SK-N-SH (cell line): ENCODE measurements at regions not wholly inside any gene's neighbourhood (a gene's known extent, or its start where the extent isn't known, plus 50 kb on each side); places are given as distances from the start of the nearest gene placed in this dataset.
A peak's percentile ranks its signal among the peaks of the same experiment; 100 is the strongest.

Source experiments
- CTCF ChIA-PET: fragments of 300-600, 350-600 bp; formaldehyde crosslinking; extraction: SDS; loops from one replicate; lab custom pipeline; 2021; lab: Yijun Ruan, JAX
- POLR2A ChIA-PET: fragments of 350-600 bp; sonication (Branson Sonifier 250); formaldehyde crosslinking; extraction: SDS; loops from one replicate; lab custom pipeline; 2020; ENCODE audit warnings: antibody characterized with exemption, inconsistent platforms; lab: Yijun Ruan, JAX
- DNase-seq: peaks from one replicate; pipeline ENCODE4 v3.0.0; 2012
- H2AFZ ChIP-seq: fragments of 200-600 bp; sonication (generic); 2 replicates; pipeline ENCODE4 v1.8.1; 2016; ENCODE audit warnings: antibody characterized with exemption, mild to moderate bottlenecking, low read depth
- H3F3A ChIP-seq: fragments of 200-600 bp; sonication (generic); replicated peaks from 2 replicates; pipeline ENCODE3; 2016; ENCODE audit warnings: antibody characterized with exemption, mild to moderate bottlenecking; ENCODE audit not compliant: insufficient read depth
- H3K27ac ChIP-seq, 2 experiments: fragments of 200-500 bp in 1 of 2; fragments of 200-600 bp in 1 of 2; sonication (Bioruptor generic) in 1 of 2; sonication (generic), shearing (Covaris generic) in 1 of 2; 2 replicates each; pipeline versions ENCODE4 v1.5.1 to v1.6.1; 2014 to 2016; ENCODE audit warnings: low read depth in 2 of 2, inconsistent platforms in 1 of 2, low read length in 1 of 2, mild to moderate bottlenecking in 1 of 2, mixed read lengths in 1 of 2
- H3K27me3 ChIP-seq: fragments of 200-600 bp; sonication (generic), shearing (Covaris generic); 2 replicates; pipeline ENCODE4 v1.6.1; 2016; ENCODE audit warnings: mixed run types; ENCODE audit not compliant: insufficient read depth
- H3K36me3 ChIP-seq, 2 experiments: fragments of 200-500 bp in 1 of 2; fragments of 200-600 bp in 1 of 2; sonication (Bioruptor generic) in 1 of 2; sonication (generic) in 1 of 2; replicated peaks in 1 of 2; 2 replicates each; pipeline versions ENCODE3 to v1.5.1; 2014 to 2016; ENCODE audit warnings: low read length in 1 of 2, mild to moderate bottlenecking in 1 of 2; ENCODE audit not compliant: insufficient read depth in 2 of 2, control insufficient read depth in 1 of 2
- H3K4me1 ChIP-seq, 2 experiments: fragments of 200-500 bp in 1 of 2; fragments of 200-600 bp in 1 of 2; sonication (Bioruptor generic) in 1 of 2; sonication (generic), shearing (Covaris generic) in 1 of 2; 2 replicates each; pipeline versions ENCODE4 v1.5.1 to v1.6.1; 2014 to 2016; ENCODE audit warnings: low read depth in 1 of 2, low read length in 1 of 2, mixed run types in 1 of 2; ENCODE audit not compliant: insufficient read depth in 2 of 2, control insufficient read depth in 1 of 2
- H3K4me2 ChIP-seq: fragments of 200-600 bp; sonication (generic), shearing (Covaris generic); 2 replicates; pipeline ENCODE4 v1.6.1; 2017; ENCODE audit warnings: mixed run types
- H3K4me3 ChIP-seq, 2 experiments: fragments of 200-500 bp in 1 of 2; fragments of 200-600 bp in 1 of 2; sonication (Bioruptor generic) in 1 of 2; sonication (generic), shearing (Covaris generic) in 1 of 2; 2 replicates each; pipeline versions ENCODE4 v1.5.1 to v1.8.1; 2014 to 2016; ENCODE audit warnings: low read depth in 2 of 2, inconsistent platforms in 1 of 2, low read length in 1 of 2, mild to moderate bottlenecking in 1 of 2, mixed read lengths in 1 of 2, moderate library complexity in 1 of 2
- H3K79me2 ChIP-seq: fragments of 200-600 bp; sonication (generic); 2 replicates; pipeline ENCODE4 v1.8.1; 2017; ENCODE audit warnings: mild to moderate bottlenecking; ENCODE audit not compliant: insufficient read depth
- H3K9ac ChIP-seq: fragments of 200-600 bp; sonication (generic); 2 replicates; pipeline ENCODE4 v1.6.1; 2017; ENCODE audit warnings: mixed run types
- H3K9me2 ChIP-seq: fragments of 200-600 bp; sonication (generic); 2 replicates; pipeline ENCODE4 v1.6.1; 2017; ENCODE audit warnings: mixed run types
- H3K9me3 ChIP-seq: fragments of 200-600 bp; sonication (generic); 2 replicates; pipeline ENCODE4 v1.6.1; 2017; ENCODE audit warnings: mixed run types, mild to moderate bottlenecking, moderate library complexity
- H4K20me1 ChIP-seq: fragments of 200-600 bp; sonication (generic); 2 replicates; pipeline ENCODE4 v1.6.1; 2017; ENCODE audit warnings: mild to moderate bottlenecking, mixed run types; ENCODE audit not compliant: insufficient read depth
- CHD2 ChIP-seq: fragments of 150-350 bp; IDR thresholded peaks from 2 replicates; pipeline ENCODE4 v1.6.1; 2018; ENCODE audit warnings: low read length; ENCODE audit not compliant: partially characterized antibody
- CTCF ChIP-seq: fragments of 200-600 bp; sonication (generic); IDR thresholded peaks from 2 replicates; pipeline ENCODE4 v1.6.1; 2017; ENCODE audit warnings: antibody characterized with exemption, mild to moderate bottlenecking, moderate library complexity
- ELF1 ChIP-seq: IDR thresholded peaks from 2 replicates; pipeline ENCODE4 v1.4.0; 2012
- EP300 ChIP-seq, 2 experiments: IDR thresholded peaks; 2 replicates each; pipeline versions ENCODE4 v1.4.0 to v1.6.1; 2012; ENCODE audit warnings: borderline replicate concordance in 1 of 2, low read depth in 1 of 2, low read length in 1 of 2
- EZH2phosphoT487 ChIP-seq: fragments of 200-600 bp; sonication (generic); IDR thresholded peaks from 2 replicates; pipeline ENCODE4 v1.6.1; 2017; ENCODE audit warnings: low read depth, mixed run types, mild to moderate bottlenecking, antibody characterized with exemption, moderate library complexity, borderline replicate concordance
- FOSL2 ChIP-seq: IDR thresholded peaks from 2 replicates; pipeline ENCODE4 v1.4.0; 2012; ENCODE audit warnings: low read depth, mild to moderate bottlenecking, moderate library complexity, borderline replicate concordance
- FOXJ3 ChIP-seq: sonication (generic); formaldehyde crosslinking; IDR thresholded peaks from 2 replicates; pipeline ENCODE4 v1.5.1; 2020; ENCODE audit warnings: mild to moderate bottlenecking, missing genetic modification reagents
- FOXM1 ChIP-seq: IDR thresholded peaks from 2 replicates; pipeline ENCODE4 v1.4.0; 2012; ENCODE audit warnings: low read depth, mild to moderate bottlenecking
- GABPA ChIP-seq: IDR thresholded peaks from 2 replicates; pipeline ENCODE4 v1.4.0; 2012; ENCODE audit warnings: low read depth, mild to moderate bottlenecking
- IRF3 ChIP-seq: fragments of 150-350 bp; IDR thresholded peaks from 2 replicates; pipeline ENCODE4 v1.6.1; 2016; ENCODE audit warnings: mild to moderate bottlenecking, low read depth, low read length
- MAX ChIP-seq: IDR thresholded peaks from 2 replicates; pipeline ENCODE4 v1.4.0; 2012; ENCODE audit warnings: low read depth
- MEF2A ChIP-seq: IDR thresholded peaks from 2 replicates; pipeline ENCODE4 v1.4.0; 2012; ENCODE audit warnings: low read depth, borderline replicate concordance
- MXI1 ChIP-seq: IDR thresholded peaks from 2 replicates; pipeline ENCODE4 v1.6.1; 2012; ENCODE audit warnings: mild to moderate bottlenecking, low read depth, low read length, improper control_type of control experiment
- NFIC ChIP-seq: IDR thresholded peaks from 2 replicates; pipeline ENCODE4 v1.4.0; 2012; ENCODE audit warnings: borderline replicate concordance
- POLR2AphosphoS5 ChIP-seq: IDR thresholded peaks from 2 replicates; pipeline ENCODE4 v1.6.1; 2012; ENCODE audit warnings: low read depth, low read length
- RAD21 ChIP-seq: IDR thresholded peaks from 2 replicates; pipeline ENCODE4 v1.6.1; 2012; ENCODE audit warnings: mild to moderate bottlenecking, low read length
- RCOR1 ChIP-seq: fragments of 150-350 bp; IDR thresholded peaks from 2 replicates; pipeline ENCODE4 v1.6.1; 2017; ENCODE audit warnings: antibody characterized with exemption, low read length
- RFX5 ChIP-seq: IDR thresholded peaks from 2 replicates; pipeline ENCODE4 v1.6.1; 2012; ENCODE audit warnings: mild to moderate bottlenecking, improper control_type of control experiment, low read length
- RXRA ChIP-seq: IDR thresholded peaks from 2 replicates; pipeline ENCODE4 v1.4.0; 2012; ENCODE audit warnings: low read depth, mild to moderate bottlenecking, borderline replicate concordance
- SIN3A ChIP-seq: IDR thresholded peaks from 2 replicates; pipeline ENCODE4 v1.6.1; 2012; ENCODE audit warnings: low read depth, mild to moderate bottlenecking, low read length, moderate library complexity, borderline replicate concordance
- TAF1 ChIP-seq: IDR thresholded peaks from 2 replicates; pipeline ENCODE4 v1.6.1; 2012; ENCODE audit warnings: low read depth, mild to moderate bottlenecking, low read length, moderate library complexity, borderline replicate concordance
- TEAD4 ChIP-seq: IDR thresholded peaks from 2 replicates; pipeline ENCODE4 v1.4.0; 2012; ENCODE audit warnings: mild to moderate bottlenecking, borderline replicate concordance; ENCODE audit not compliant: insufficient read depth
- WGBS: methylation state at CpG from one replicate; pipeline ENCODE4 v1.1.6; 2017; ENCODE audit warnings: low lambda C conversion rate; 5-methylcytosine and 5-hydroxymethylcytosine counted together

DNA sequence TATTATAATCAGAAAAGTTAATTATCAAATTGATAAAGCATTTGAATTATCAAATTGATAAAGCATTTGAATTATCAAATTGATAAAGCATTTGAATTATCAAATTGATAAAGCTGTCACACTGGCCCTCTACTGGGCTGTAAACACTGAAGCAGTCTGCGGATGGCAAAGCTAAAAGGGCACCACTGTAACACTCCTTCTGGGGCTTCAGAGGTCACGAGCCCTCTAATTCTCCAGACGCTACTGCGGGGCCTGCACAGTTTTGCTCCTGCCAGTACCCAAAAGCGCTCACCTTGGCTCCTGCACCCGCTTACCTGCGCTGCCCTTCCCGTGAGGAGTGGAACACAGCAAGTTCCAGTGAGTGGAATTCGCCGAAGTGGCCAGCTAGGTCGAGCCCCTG is 409.0 kb upstream of the KCNMB2 start:
- whole genome bisulfite sequencing: 93% methylated on average over 11 of the region's 11 CpGs
- POLR2A ChIA-PET: no interaction called here
- H3K9me3 ChIP-seq: no peaks in the 10 kb centered on the region

DNA sequence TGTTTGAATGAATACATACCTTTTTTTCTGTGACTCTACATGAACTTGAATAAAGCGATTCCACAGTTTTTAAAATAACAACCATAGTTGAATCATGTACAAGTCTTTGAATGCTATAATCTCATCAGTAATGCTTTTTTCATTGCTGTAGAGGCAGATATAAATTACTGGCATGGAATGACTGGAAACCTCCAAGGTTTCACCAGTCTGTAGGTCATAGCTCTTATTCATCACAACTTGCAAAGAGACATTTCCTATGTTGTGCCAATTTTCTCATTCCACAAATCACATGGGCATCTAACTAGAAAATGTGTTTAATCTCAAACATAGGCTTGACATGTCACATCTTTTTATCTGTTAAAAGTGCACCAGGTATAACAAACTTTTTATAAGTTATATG is 407.1 kb upstream of the KCNMB2 start:
- Histone ChIP-seq H3K27me3 (no peaks in the 10 kb centered on the region), H3K27ac (peak overlapping the region in 1 of 2 experiments; percentile 16; a peak in 1 of 4 replicates), H3K9ac (no peak overlapping the region), H3K4me2 (no peak overlapping the region), H3K9me3 (no peaks in the 10 kb centered on the region), H2AFZ (no peak overlapping the region), H3F3A (no peaks in the 10 kb centered on the region), H4K20me1 (no peaks in the 10 kb centered on the region), H3K9me2 (no peaks in the 10 kb centered on the region), H3K4me1 (no peaks in the 10 kb centered on the region; a peak in 2 of 4 replicates), H3K79me2 (no peaks in the 10 kb centered on the region), H3K4me3 (no peak overlapping the region), H3K36me3 (no peaks in the 10 kb centered on the region)
- 100% methylated on average over 1 of the region's 1 CpG for WGBS
- CTCF ChIA-PET: interaction anchor here (1.0 to 1.3 kb wide), 3 partner anchors 9 to 36 kb away, joined by 3 read pairs; no protein-coding TSS in a partner anchor
- POLR2A ChIA-PET: no interaction called here
- TF ChIP-seq NFIC (no peak), CHD2 (no peak), EZH2phosphoT487 (no peak), RXRA (no peak), MXI1 (no peak), FOXJ3 (CRISPR knock-in tag) (no peak), FOXM1 (no peak), POLR2AphosphoS5 (no peak), FOSL2 (no peak), RFX5 (no peak), RCOR1 (no peak)
- DNase-seq: no peak

More for the DNA sequence above, 409.0 kb upstream of the KCNMB2 start:
- no peak for TF ChIP-seq TAF1
- no peak for TF ChIP-seq SIN3A
- no peak for TF ChIP-seq MXI1
- TF ChIP-seq IRF3: no peak
- no peak for TF ChIP-seq RAD21
- no peak for TF ChIP-seq MAX
- TF ChIP-seq CTCF: no peak
- TF ChIP-seq MEF2A: no peak
- TF ChIP-seq ELF1: no peak
- TF ChIP-seq TEAD4: no peak
- TF ChIP-seq NFIC: no peak
- TF ChIP-seq GABPA: no peak
- TF ChIP-seq EP300 (IDR thresholded peaks at IDR 0.05; ENCODE audit: borderline replicate concordance in 1 of 2, low read depth in 1 of 2, low read length in 1 of 2): no peak
- no peaks in the 10 kb centered on the region for H3K36me3 ChIP-seq
- no peaks in the 10 kb centered on the region for H3K9me2 ChIP-seq
- no peak overlapping the region for H3K4me3 ChIP-seq
- H3K4me2 ChIP-seq: no peak overlapping the region
- H3K9ac ChIP-seq: no peak overlapping the region
- H2AFZ ChIP-seq: no peak overlapping the region
- H3K79me2 ChIP-seq: no peaks in the 10 kb centered on the region
- no peaks in the 10 kb centered on the region for H3F3A ChIP-seq
- no peaks in the 10 kb centered on the region for H4K20me1 ChIP-seq
- no peak overlapping the region for H3K27ac ChIP-seq
- CTCF ChIA-PET: interaction anchor here (0.7 to 0.8 kb wide), 2 partner anchors 12 to 309 kb away, joined by 3 to 4 read pairs; no protein-coding TSS in a partner anchor
- no peak for DNase-seq
- H3K27me3 ChIP-seq: no peaks in the 10 kb centered on the region
- no peaks in the 10 kb centered on the region; a peak in 2 of 4 replicates for H3K4me1 ChIP-seq
